Fibroblast of lung (primary cell): ENCODE measurements at regions not wholly inside any gene's neighbourhood (a gene's known extent, or its start where the extent isn't known, plus 50 kb on each side); places are given as distances from the start of the nearest gene placed in this dataset.

Source experiments
- DNase-seq, 2 donors: peaks; one replicate each; pipeline versions ENCODE4 v3.0.0 to v3.0.0-alpha.2; 2010; ENCODE audit warnings: low read depth in 2 of 2
- H2AFZ ChIP-seq: 2 replicates; pipeline ENCODE4 v1.5.1; 2012; ENCODE audit warnings: low read length, control low read depth, inconsistent platforms
- H3K27ac ChIP-seq: 2 replicates; pipeline ENCODE4 v1.5.1; 2011; ENCODE audit warnings: low read length, control low read depth; ENCODE audit not compliant: insufficient read depth
- H3K27me3 ChIP-seq: 2 replicates; pipeline ENCODE4 v1.5.1; 2011; ENCODE audit warnings: mild to moderate bottlenecking, low read length; ENCODE audit not compliant: control insufficient read depth, insufficient read depth
- H3K36me3 ChIP-seq: 2 replicates; pipeline ENCODE4 v1.5.1; 2011; ENCODE audit warnings: low read length; ENCODE audit not compliant: control insufficient read depth, insufficient read depth
- H3K4me1 ChIP-seq: 2 replicates; pipeline ENCODE4 v1.5.1; 2011; ENCODE audit warnings: low read length; ENCODE audit not compliant: control insufficient read depth, insufficient read depth; ENCODE audit errors: extremely low read depth
- H3K4me2 ChIP-seq: 2 replicates; pipeline ENCODE4 v1.5.1; 2011; ENCODE audit warnings: low read length, control low read depth; ENCODE audit not compliant: insufficient read depth; ENCODE audit errors: extremely low read depth
- H3K4me3 ChIP-seq, 4 experiments: fragments of 200-600 bp in 1 of 4; sonication (generic) in 1 of 4; replicated peaks in 1 of 4; 2 replicates each; pipeline ENCODE4 v1.5.1; 2011 to 2016; ENCODE audit warnings: low read length in 4 of 4, low read depth in 3 of 4, mild to moderate bottlenecking in 3 of 4, control low read depth in 2 of 4, inconsistent platforms in 1 of 4, mixed read lengths in 1 of 4; ENCODE audit not compliant: insufficient read depth in 1 of 4; ENCODE audit errors: control extremely low read depth in 1 of 4
- H3K79me2 ChIP-seq: 2 replicates; pipeline ENCODE4 v1.5.1; 2012; ENCODE audit warnings: mild to moderate bottlenecking, low read length, inconsistent platforms; ENCODE audit not compliant: control insufficient read depth, insufficient read depth
- H3K9ac ChIP-seq: 2 replicates; pipeline ENCODE4 v1.5.1; 2011; ENCODE audit warnings: mild to moderate bottlenecking, low read length, control low read depth; ENCODE audit not compliant: insufficient read depth
- H3K9me3 ChIP-seq: 2 replicates; pipeline ENCODE4 v1.5.1; 2012; ENCODE audit warnings: low read depth, low read length; ENCODE audit not compliant: control insufficient read depth, insufficient read depth
- H4K20me1 ChIP-seq: 2 replicates; pipeline ENCODE4 v1.5.1; 2011; ENCODE audit warnings: low read length; ENCODE audit not compliant: control insufficient read depth, insufficient read depth; ENCODE audit errors: extremely low read depth
- CTCF ChIP-seq, 2 donors: IDR thresholded peaks in 1 of 2; conservative IDR thresholded peaks in 1 of 2; 1 replicate in 1 of 2; 2 replicates in 1 of 2; pipeline ENCODE4 v1.5.1; 2011 to 2012; ENCODE audit warnings: low read length in 2 of 2, control low read depth in 1 of 2, inconsistent platforms in 1 of 2, low read depth in 1 of 2, mild to moderate bottlenecking in 1 of 2
- EZH2 ChIP-seq: IDR thresholded peaks from 2 replicates; pipeline ENCODE4 v1.5.1; 2012; ENCODE audit warnings: low read length, control low read depth, mild to moderate bottlenecking; ENCODE audit errors: missing control alignments

- no peaks in the 10 kb centered on the region for H3K9me3 ChIP-seq
Observed at GRCh38 chr11:37506531-37506930, 908.5 kb upstream of the RAG2 start.

GRCh38 chr11:37505406-37505805, 907.4 kb upstream of the RAG2 start:
- no peaks in the 10 kb centered on the region for H3K79me2 ChIP-seq
- TF ChIP-seq EZH2 (no peak), CTCF (conservative IDR thresholded peaks at IDR 0.05 in 1 of 2, IDR thresholded peaks at IDR 0.05 in 1 of 2; ENCODE audit: low read depth in 1 of 2, low read length in 2 of 2) (no peak)
- no peaks in the 10 kb centered on the region for H3K27me3 ChIP-seq
- no peaks in the 10 kb centered on the region for H3K36me3 ChIP-seq
- DNase-seq: peak in 1 of 2 donors; percentile 16
- H4K20me1 ChIP-seq: no peaks in the 10 kb centered on the region
- H3K4me1 ChIP-seq: peaks cover 15% of the 10 kb centered on the region
- no peaks in the 10 kb centered on the region for H3K9me3 ChIP-seq
- H3K9ac ChIP-seq: no peak overlapping the region
- no peak overlapping the region for H3K27ac ChIP-seq
- no peak overlapping the region for H2AFZ ChIP-seq
- no peak overlapping the region for H3K4me3 ChIP-seq
- peak overlapping the region; percentile 11 for H3K4me2 ChIP-seq

More at GRCh38 chr11:37506531-37506930, 908.5 kb upstream of the RAG2 start:
- Histone ChIP-seq H3K36me3 (no peaks in the 10 kb centered on the region), H3K9ac (no peak overlapping the region), H4K20me1 (no peaks in the 10 kb centered on the region), H3K79me2 (no peaks in the 10 kb centered on the region), H3K27ac (no peak overlapping the region), H2AFZ (no peak overlapping the region), H3K27me3 (no peaks in the 10 kb centered on the region), H3K4me1 (peaks cover 15% of the 10 kb centered on the region), H3K4me2 (no peak overlapping the region), H3K4me3 (no peak overlapping the region)
- peak in 1 of 2 donors; percentile 10 for DNase-seq
- TF ChIP-seq CTCF (conservative IDR thresholded peaks at IDR 0.05 in 1 of 2, IDR thresholded peaks at IDR 0.05 in 1 of 2; ENCODE audit: low read depth in 1 of 2, low read length in 2 of 2): no peak
- no peak for TF ChIP-seq EZH2

- Histone ChIP-seq H3K9me3 (no peaks in the 10 kb centered on the region), H3K4me3 (no peak overlapping the region), H3K27ac (no peak overlapping the region), H4K20me1 (no peaks in the 10 kb centered on the region), H3K27me3 (no peaks in the 10 kb centered on the region), H3K4me1 (peaks cover 15% of the 10 kb centered on the region), H3K36me3 (no peaks in the 10 kb centered on the region), H2AFZ (no peak overlapping the region), H3K9ac (no peak overlapping the region), H3K79me2 (no peaks in the 10 kb centered on the region), H3K4me2 (peak overlapping the region; percentile 11)
- DNase-seq: peak; percentile 78 to 97
- TF ChIP-seq EZH2 (no peak), CTCF (conservative IDR thresholded peaks at IDR 0.05 in 1 of 2, IDR thresholded peaks at IDR 0.05 in 1 of 2; ENCODE audit: low read depth in 1 of 2, low read length in 2 of 2) (no peak)
Observed at GRCh38 chr11:37504921-37505320, 906.9 kb upstream of the RAG2 start.
